ENCODE measurements at regions not wholly inside any gene's neighbourhood (a gene's known extent, or its start where the extent isn't known, plus 50 kb on each side); places are given as distances from the start of the nearest gene placed in this dataset.

- Histone ChIP-seq H2AFZ (ENCODE audit: low read length) (no peak overlapping the region), H3K4me3 (ENCODE audit: low read length, poor library complexity, severe bottlenecking) (no peak overlapping the region), H3K79me2 (ENCODE audit: insufficient read depth, low read length) (no peaks in the 10 kb centered on the region), H3K36me3 (ENCODE audit: insufficient read depth, low read length) (no peaks in the 10 kb centered on the region), H3F3A (ENCODE audit: low read depth) (no peaks in the 10 kb centered on the region), H3K9ac (ENCODE audit: low read depth, low read length, poor library complexity, severe bottlenecking) (no peak overlapping the region), H3K4me2 (ENCODE audit: low read depth, low read length, poor library complexity, severe bottlenecking) (no peak overlapping the region), H3K9me3 (ENCODE audit: insufficient read depth, low read depth, low read length) (no peaks in the 10 kb centered on the region), H4K20me1 (ENCODE audit: insufficient read depth, low read length, poor library complexity, severe bottlenecking) (no peaks in the 10 kb centered on the region), H3K4me1 (ENCODE audit: insufficient read depth, low read length, poor library complexity, severe bottlenecking) (no peaks in the 10 kb centered on the region), H3K27me3 (ENCODE audit: insufficient read depth, low read length, poor library complexity, severe bottlenecking) (no peaks in the 10 kb centered on the region), H3K9me2 (replicated peaks; ENCODE audit: low read depth, low read length) (no peaks in the 10 kb centered on the region)
- no peak for TF ChIP-seq EZH2phosphoT487 (IDR thresholded peaks at IDR 0.05; ENCODE audit: borderline replicate concordance)
Observed at GRCh38 chr2:215839309-215839708, 174.0 kb downstream of the MREG start.

GRCh38 chr2:215836881-215837280 lies 176.5 kb downstream of the MREG start:
- Histone ChIP-seq H2AFZ (ENCODE audit: low read length) (no peak overlapping the region), H3K9me3 (ENCODE audit: insufficient read depth, low read depth, low read length) (no peaks in the 10 kb centered on the region), H3K36me3 (ENCODE audit: insufficient read depth, low read length) (no peaks in the 10 kb centered on the region), H3K4me2 (ENCODE audit: low read depth, low read length, poor library complexity, severe bottlenecking) (no peak overlapping the region), H3K4me1 (ENCODE audit: insufficient read depth, low read length, poor library complexity, severe bottlenecking) (no peaks in the 10 kb centered on the region), H3K27me3 (ENCODE audit: insufficient read depth, low read length, poor library complexity, severe bottlenecking) (no peaks in the 10 kb centered on the region), H3K79me2 (ENCODE audit: insufficient read depth, low read length) (no peaks in the 10 kb centered on the region), H4K20me1 (ENCODE audit: insufficient read depth, low read length, poor library complexity, severe bottlenecking) (no peaks in the 10 kb centered on the region), H3K9ac (ENCODE audit: low read depth, low read length, poor library complexity, severe bottlenecking) (no peak overlapping the region), H3F3A (ENCODE audit: low read depth) (no peaks in the 10 kb centered on the region), H3K4me3 (ENCODE audit: low read length, poor library complexity, severe bottlenecking) (no peak overlapping the region), H3K9me2 (replicated peaks; ENCODE audit: low read depth, low read length) (no peaks in the 10 kb centered on the region)
- TF ChIP-seq EZH2phosphoT487 (IDR thresholded peaks at IDR 0.05; ENCODE audit: borderline replicate concordance) (no peak), CTCF (conservative IDR thresholded peaks at IDR 0.05; ENCODE audit: low read length) (no peak)

- TF ChIP-seq CTCF (conservative IDR thresholded peaks at IDR 0.05; ENCODE audit: low read length) (no peak), EZH2phosphoT487 (IDR thresholded peaks at IDR 0.05; ENCODE audit: borderline replicate concordance) (no peak)
- Histone ChIP-seq H3K9me3 (ENCODE audit: insufficient read depth, low read depth, low read length) (no peaks in the 10 kb centered on the region), H3K4me1 (ENCODE audit: insufficient read depth, low read length, poor library complexity, severe bottlenecking) (no peaks in the 10 kb centered on the region), H3K9me2 (replicated peaks; ENCODE audit: low read depth, low read length) (no peaks in the 10 kb centered on the region), H2AFZ (ENCODE audit: low read length) (no peak overlapping the region), H3F3A (ENCODE audit: low read depth) (no peaks in the 10 kb centered on the region), H3K27me3 (ENCODE audit: insufficient read depth, low read length, poor library complexity, severe bottlenecking) (no peaks in the 10 kb centered on the region), H3K36me3 (ENCODE audit: insufficient read depth, low read length) (no peaks in the 10 kb centered on the region), H3K9ac (ENCODE audit: low read depth, low read length, poor library complexity, severe bottlenecking) (no peak overlapping the region), H3K4me2 (ENCODE audit: low read depth, low read length, poor library complexity, severe bottlenecking) (no peak overlapping the region), H3K79me2 (ENCODE audit: insufficient read depth, low read length) (no peaks in the 10 kb centered on the region), H4K20me1 (ENCODE audit: insufficient read depth, low read length, poor library complexity, severe bottlenecking) (no peaks in the 10 kb centered on the region), H3K4me3 (ENCODE audit: low read length, poor library complexity, severe bottlenecking) (no peak overlapping the region)
Observed at GRCh38 chr2:215835657-215836056, 177.7 kb downstream of the MREG start.

GRCh38 chr2:215835231-215835630 lies 178.1 kb downstream of the MREG start:
- Histone ChIP-seq H3K79me2 (ENCODE audit: insufficient read depth, low read length) (no peaks in the 10 kb centered on the region), H3K4me2 (ENCODE audit: low read depth, low read length, poor library complexity, severe bottlenecking) (no peak overlapping the region), H3K9ac (ENCODE audit: low read depth, low read length, poor library complexity, severe bottlenecking) (no peak overlapping the region), H3K4me3 (ENCODE audit: low read length, poor library complexity, severe bottlenecking) (no peak overlapping the region), H3K36me3 (ENCODE audit: insufficient read depth, low read length) (no peaks in the 10 kb centered on the region), H3K9me2 (replicated peaks; ENCODE audit: low read depth, low read length) (no peaks in the 10 kb centered on the region), H4K20me1 (ENCODE audit: insufficient read depth, low read length, poor library complexity, severe bottlenecking) (no peaks in the 10 kb centered on the region), H3K27me3 (ENCODE audit: insufficient read depth, low read length, poor library complexity, severe bottlenecking) (no peaks in the 10 kb centered on the region), H3F3A (ENCODE audit: low read depth) (no peaks in the 10 kb centered on the region), H3K4me1 (ENCODE audit: insufficient read depth, low read length, poor library complexity, severe bottlenecking) (no peaks in the 10 kb centered on the region), H2AFZ (ENCODE audit: low read length) (no peak overlapping the region), H3K9me3 (ENCODE audit: insufficient read depth, low read depth, low read length) (no peaks in the 10 kb centered on the region)
- TF ChIP-seq CTCF (conservative IDR thresholded peaks at IDR 0.05; ENCODE audit: low read length) (no peak), EZH2phosphoT487 (IDR thresholded peaks at IDR 0.05; ENCODE audit: borderline replicate concordance) (no peak)
